SK-N-SH (cell line): ENCODE measurements at regions not wholly inside any gene's neighbourhood (a gene's known extent, or its start where the extent isn't known, plus 50 kb on each side); places are given as distances from the start of the nearest gene placed in this dataset.

ENCODE experiments used
- CTCF ChIP-seq: fragments of 200-600 bp; sonication (generic); IDR thresholded peaks from 2 replicates; pipeline ENCODE4 v1.6.1; 2017; ENCODE audit warnings: antibody characterized with exemption, mild to moderate bottlenecking, moderate library complexity
- EP300 ChIP-seq, 2 experiments: IDR thresholded peaks; 2 replicates each; pipeline versions ENCODE4 v1.4.0 to v1.6.1; 2012; ENCODE audit warnings: borderline replicate concordance in 1 of 2, low read depth in 1 of 2, low read length in 1 of 2
- EZH2phosphoT487 ChIP-seq: fragments of 200-600 bp; sonication (generic); IDR thresholded peaks from 2 replicates; pipeline ENCODE4 v1.6.1; 2017; ENCODE audit warnings: low read depth, mixed run types, mild to moderate bottlenecking, antibody characterized with exemption, moderate library complexity, borderline replicate concordance
- MAX ChIP-seq: IDR thresholded peaks from 2 replicates; pipeline ENCODE4 v1.4.0; 2012; ENCODE audit warnings: low read depth
- POLR2AphosphoS5 ChIP-seq: IDR thresholded peaks from 2 replicates; pipeline ENCODE4 v1.6.1; 2012; ENCODE audit warnings: low read depth, low read length
- TCF12 ChIP-seq: IDR thresholded peaks from 2 replicates; pipeline ENCODE4 v1.4.0; 2012
- USF2 ChIP-seq: fragments of 150-350 bp; IDR thresholded peaks from 2 replicates; pipeline ENCODE4 v1.6.1; 2017; ENCODE audit warnings: antibody characterized with exemption, low read length, low read depth, borderline replicate concordance
- YY1 ChIP-seq: IDR thresholded peaks from 2 replicates; pipeline ENCODE4 v1.4.0; 2012; ENCODE audit warnings: low read depth, mild to moderate bottlenecking
- TF ChIP-seq, protein P1 (sequence below): IDR thresholded peaks from 2 replicates; pipeline ENCODE4 v1.6.1; 2012; ENCODE audit warnings: mild to moderate bottlenecking, low read depth, low read length, moderate library complexity
- TF ChIP-seq, protein P2 (sequence below): IDR thresholded peaks from 2 replicates; pipeline ENCODE4 v1.4.0; 2012; ENCODE audit warnings: low read depth, borderline replicate concordance

GRCh38 chr4:29549342-29549741 lies 1170.8 kb upstream of the PCDH7 start:
- TF ChIP-seq TCF12, result no peak
- TF ChIP-seq EP300 (IDR thresholded peaks at IDR 0.05; ENCODE audit: borderline replicate concordance in 1 of 2, low read depth in 1 of 2, low read length in 1 of 2), result no peak
- no peak for TF ChIP-seq CTCF
- TF ChIP-seq YY1, result no peak
- no peak for TF ChIP-seq MAX
- TF ChIP-seq POLR2AphosphoS5, result no peak
- TF ChIP-seq, protein P1, sequence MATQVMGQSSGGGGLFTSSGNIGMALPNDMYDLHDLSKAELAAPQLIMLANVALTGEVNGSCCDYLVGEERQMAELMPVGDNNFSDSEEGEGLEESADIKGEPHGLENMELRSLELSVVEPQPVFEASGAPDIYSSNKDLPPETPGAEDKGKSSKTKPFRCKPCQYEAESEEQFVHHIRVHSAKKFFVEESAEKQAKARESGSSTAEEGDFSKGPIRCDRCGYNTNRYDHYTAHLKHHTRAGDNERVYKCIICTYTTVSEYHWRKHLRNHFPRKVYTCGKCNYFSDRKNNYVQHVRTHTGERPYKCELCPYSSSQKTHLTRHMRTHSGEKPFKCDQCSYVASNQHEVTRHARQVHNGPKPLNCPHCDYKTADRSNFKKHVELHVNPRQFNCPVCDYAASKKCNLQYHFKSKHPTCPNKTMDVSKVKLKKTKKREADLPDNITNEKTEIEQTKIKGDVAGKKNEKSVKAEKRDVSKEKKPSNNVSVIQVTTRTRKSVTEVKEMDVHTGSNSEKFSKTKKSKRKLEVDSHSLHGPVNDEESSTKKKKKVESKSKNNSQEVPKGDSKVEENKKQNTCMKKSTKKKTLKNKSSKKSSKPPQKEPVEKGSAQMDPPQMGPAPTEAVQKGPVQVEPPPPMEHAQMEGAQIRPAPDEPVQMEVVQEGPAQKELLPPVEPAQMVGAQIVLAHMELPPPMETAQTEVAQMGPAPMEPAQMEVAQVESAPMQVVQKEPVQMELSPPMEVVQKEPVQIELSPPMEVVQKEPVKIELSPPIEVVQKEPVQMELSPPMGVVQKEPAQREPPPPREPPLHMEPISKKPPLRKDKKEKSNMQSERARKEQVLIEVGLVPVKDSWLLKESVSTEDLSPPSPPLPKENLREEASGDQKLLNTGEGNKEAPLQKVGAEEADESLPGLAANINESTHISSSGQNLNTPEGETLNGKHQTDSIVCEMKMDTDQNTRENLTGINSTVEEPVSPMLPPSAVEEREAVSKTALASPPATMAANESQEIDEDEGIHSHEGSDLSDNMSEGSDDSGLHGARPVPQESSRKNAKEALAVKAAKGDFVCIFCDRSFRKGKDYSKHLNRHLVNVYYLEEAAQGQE, result no peak
- TF ChIP-seq, protein P2, sequence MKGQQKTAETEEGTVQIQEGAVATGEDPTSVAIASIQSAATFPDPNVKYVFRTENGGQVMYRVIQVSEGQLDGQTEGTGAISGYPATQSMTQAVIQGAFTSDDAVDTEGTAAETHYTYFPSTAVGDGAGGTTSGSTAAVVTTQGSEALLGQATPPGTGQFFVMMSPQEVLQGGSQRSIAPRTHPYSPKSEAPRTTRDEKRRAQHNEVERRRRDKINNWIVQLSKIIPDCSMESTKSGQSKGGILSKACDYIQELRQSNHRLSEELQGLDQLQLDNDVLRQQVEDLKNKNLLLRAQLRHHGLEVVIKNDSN, result no peak
- no peak for TF ChIP-seq USF2
- no peak for TF ChIP-seq EZH2phosphoT487
